Nephron (organoid): ENCODE measurements at regions not wholly inside any gene's neighbourhood (a gene's known extent, or its start where the extent isn't known, plus 50 kb on each side); places are given as distances from the start of the nearest gene placed in this dataset.

Source experiments
- H3K27ac Mint-ChIP-seq, 3 experiments: 2 replicates each; pipeline ENCODE4 v1.8.0; 2020; ENCODE audit warnings: mixed read lengths in 3 of 3, mild to moderate bottlenecking in 2 of 3, moderate library complexity in 1 of 3
- H3K27me3 Mint-ChIP-seq: 2 replicates; pipeline ENCODE4 v1.8.0; 2021; ENCODE audit warnings: low read depth, mild to moderate bottlenecking, moderate library complexity, mixed read lengths
- H3K36me3 Mint-ChIP-seq: 2 replicates; pipeline ENCODE4 v1.8.0; 2020; ENCODE audit warnings: low read depth, mixed read lengths
- H3K4me1 Mint-ChIP-seq: 2 replicates; pipeline ENCODE4 v1.8.0; 2020; ENCODE audit warnings: mixed read lengths
- H3K4me3 Mint-ChIP-seq, 3 experiments: 2 replicates each; pipeline ENCODE4 v1.8.0; 2020; ENCODE audit warnings: mild to moderate bottlenecking in 3 of 3, mixed read lengths in 3 of 3, moderate library complexity in 2 of 3
- H3K9me3 Mint-ChIP-seq: 2 replicates; pipeline ENCODE4 v1.8.0; 2020; ENCODE audit warnings: mixed read lengths
- CTCF ChIP-seq, 3 experiments: fragments of 200-600 bp; sonication (generic); IDR thresholded peaks; one replicate each; pipeline ENCODE4 v1.5.0; 2021; ENCODE audit warnings: antibody characterized with exemption in 3 of 3; ENCODE audit not compliant: unreplicated experiment in 3 of 3

GRCh38 chr6:101326411-101326810 lies 67.1 kb upstream of the GRIK2 start:
- Mint-ChIP-seq H3K36me3 (no peaks in the 10 kb centered on the region), H3K9me3 (no peaks in the 10 kb centered on the region), H3K4me1 (no peaks in the 10 kb centered on the region), H3K27me3 (no peaks in the 10 kb centered on the region), H3K4me3 (no peak overlapping the region), H3K27ac (no peak overlapping the region)
- TF ChIP-seq CTCF (IDR thresholded peaks at IDR 0.05; ENCODE audit: unreplicated experiment in 3 of 3), result no peak

GRCh38 chr6:101341926-101342325 lies 51.6 kb upstream of the GRIK2 start:
- peaks cover 16% of the 10 kb centered on the region for H3K9me3 Mint-ChIP-seq
- no peak overlapping the region for H3K4me3 Mint-ChIP-seq
- no peaks in the 10 kb centered on the region for H3K27me3 Mint-ChIP-seq
- H3K4me1 Mint-ChIP-seq, result no peaks in the 10 kb centered on the region
- TF ChIP-seq CTCF (IDR thresholded peaks at IDR 0.05; ENCODE audit: unreplicated experiment in 3 of 3), result no peak
- peaks cover 7% of the 10 kb centered on the region for H3K36me3 Mint-ChIP-seq
- H3K27ac Mint-ChIP-seq, result peak overlapping the region in 1 of 3 experiments; percentile 2
